CD4-positive, alpha-beta T cell treated with Interleukin-17A for 1 hour (primary cell): ENCODE measurements at regions not wholly inside any gene's neighbourhood (a gene's known extent, or its start where the extent isn't known, plus 50 kb on each side); places are given as distances from the start of the nearest gene placed in this dataset.
A peak's percentile ranks its signal among the peaks of the same experiment; 100 is the strongest.

Experiments used
- DNase-seq: peaks from one replicate; pipeline ENCODE4 v3.0.0-alpha.2; 2020

- DNase-seq: no peak
Observed at GRCh38 chr5:54765165-54766028, 220.0 kb downstream of the ESM1 start.

DNA sequence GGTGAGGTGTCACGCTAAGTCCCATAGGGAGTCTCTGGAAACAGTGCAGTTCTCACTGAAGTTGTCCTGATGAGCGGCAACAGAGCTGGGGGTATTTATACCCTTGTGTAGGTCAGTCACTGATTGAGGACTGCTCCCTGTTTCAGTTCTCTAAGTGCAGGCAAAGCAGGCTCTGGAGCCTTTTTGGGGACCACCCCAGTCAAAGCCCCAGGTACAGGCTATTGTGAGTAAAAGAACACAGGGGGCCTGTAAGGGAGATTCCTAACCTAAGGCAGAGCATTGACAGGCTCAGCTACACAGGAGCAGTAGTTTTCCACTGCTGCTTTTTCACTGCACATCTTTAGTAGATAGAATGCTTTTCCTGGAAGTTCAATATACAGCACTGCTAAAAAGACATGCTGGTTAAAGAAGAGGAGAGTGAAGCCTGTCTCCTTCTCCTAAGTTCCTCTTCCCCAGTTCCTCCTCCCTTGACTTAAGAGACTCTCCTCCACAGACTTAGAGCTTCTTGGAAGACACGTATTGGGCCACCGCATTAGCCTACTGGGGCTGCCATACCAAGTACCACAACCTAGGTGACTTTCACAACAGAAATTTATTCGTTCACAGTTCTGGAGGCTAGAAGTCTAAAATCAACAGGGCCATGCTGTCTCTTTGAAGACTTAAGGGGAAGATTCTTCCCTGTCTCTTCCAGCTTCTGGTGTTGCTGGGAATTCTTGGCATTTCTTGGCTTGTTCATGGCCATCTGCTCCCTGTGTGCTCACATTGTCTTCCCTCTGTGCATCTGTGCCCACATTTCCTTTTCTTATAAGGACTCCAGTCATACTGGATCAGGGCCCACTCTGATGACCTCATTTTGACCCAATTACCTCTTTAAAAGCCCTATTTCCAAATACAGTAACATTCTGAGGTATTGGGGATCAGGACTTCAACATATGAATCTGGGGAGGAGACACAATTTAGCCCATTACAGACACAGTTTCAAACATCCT lies 221.0 kb downstream of the ESM1 start:
- no peak for DNase-seq

GRCh38 chr5:54761213-54761701 lies 224.1 kb downstream of the ESM1 start:
- DNase-seq: no peak

DNA sequence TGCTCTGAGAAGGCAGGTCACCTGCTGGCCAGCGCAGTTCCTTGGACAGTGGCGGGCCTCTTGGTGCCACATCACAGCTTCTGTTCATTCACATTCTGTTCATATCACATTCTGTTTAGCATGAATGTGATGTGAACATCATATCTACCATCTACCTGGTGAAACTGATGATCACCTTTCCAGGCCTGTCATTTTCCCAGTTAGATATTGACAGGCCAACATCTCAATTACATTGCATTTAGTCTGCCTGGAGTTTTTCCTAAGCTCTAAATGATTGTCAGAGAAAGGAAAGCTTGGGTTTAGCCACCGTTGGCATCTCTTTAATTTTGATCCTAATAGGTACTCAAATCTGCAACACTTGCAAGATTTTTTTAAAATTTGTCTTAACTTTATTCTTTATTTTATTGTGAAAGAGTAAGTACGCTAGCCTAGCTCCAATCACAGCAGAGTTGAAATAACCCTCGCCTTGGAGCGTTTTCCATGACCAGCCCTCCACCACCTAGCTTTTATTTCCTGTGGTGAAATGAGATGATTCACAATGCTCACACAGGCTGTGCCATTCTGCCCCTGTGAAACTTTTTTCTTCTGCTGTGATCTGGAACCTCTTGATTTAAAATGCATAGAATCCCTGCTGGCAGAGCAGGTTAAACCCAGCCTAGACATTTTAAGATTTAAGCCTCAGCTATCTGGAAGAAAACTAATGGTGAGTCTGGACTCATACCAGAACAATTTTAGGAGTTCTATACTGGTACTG lies 225.0 kb downstream of the ESM1 start:
- DNase-seq: no peak

DNA sequence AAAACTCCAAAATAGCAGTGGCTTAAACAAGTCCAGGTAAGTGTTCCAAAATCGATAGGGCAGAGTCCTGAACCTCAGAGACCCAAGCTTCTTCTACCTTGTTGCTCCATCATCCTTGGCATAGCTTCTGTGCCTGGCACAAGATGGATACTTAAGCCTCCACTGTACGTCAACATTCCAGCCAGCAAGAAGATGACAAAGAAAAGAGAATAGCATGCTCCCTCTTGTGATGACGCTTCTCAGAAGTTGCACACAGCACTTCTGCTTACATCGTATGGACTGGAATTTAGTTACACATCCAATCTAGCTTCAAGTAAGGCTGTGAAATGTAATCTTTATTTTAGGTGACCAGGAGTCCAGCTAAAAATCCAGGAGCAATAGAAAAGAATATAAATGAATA lies 227.4 kb downstream of the ESM1 start:
- DNase-seq: no peak

GRCh38 chr5:54757541-54757940 lies 227.9 kb downstream of the ESM1 start:
- DNase-seq: no peak

DNA sequence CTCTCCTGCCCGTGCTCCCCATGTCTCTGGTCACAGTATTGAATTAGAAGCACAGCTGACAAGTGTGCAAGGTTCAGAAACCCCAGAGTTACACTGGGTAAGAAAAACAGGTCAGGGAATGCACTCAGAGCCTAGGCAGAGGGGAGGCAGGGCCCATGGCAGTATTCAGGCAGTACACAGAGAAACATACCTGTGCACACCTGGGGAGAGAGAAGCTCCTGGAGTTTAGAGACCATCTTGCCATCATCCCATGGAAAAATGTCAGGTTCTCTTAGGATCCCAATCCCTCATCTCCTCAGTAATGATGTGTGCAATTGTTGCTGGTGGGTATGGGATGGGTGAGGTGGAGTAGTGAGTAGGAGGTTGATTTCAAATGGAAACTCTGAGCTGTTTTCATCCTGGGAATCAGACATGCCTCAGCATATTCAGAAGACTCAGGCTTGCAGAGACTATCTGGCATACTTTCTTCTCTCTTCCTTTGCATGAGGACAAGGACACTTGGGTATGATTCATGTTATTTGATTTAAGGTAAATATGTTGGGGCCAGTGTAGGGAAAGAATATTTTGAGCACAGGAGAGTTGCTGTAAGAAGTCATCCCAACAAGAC lies 228.5 kb downstream of the ESM1 start:
- DNase-seq: no peak

DNA sequence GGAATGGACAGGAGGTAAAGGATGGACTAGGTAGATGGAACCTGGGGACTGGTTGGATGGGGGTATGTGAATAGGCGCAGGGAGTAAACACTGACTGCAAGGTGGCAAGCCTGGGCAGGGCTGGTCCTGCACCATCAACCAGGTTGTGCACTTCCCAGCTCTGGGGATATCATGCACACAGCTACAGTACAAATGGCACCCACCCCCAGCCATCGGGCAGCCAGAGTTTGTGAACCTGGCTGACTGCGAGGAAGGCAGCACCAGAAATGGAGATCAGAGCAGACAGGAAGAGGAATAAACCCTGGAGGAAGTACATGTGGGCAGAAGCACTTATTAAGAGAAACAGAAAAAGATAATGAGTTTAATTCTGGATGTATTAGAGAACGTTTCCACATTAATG lies 229.1 kb downstream of the ESM1 start:
- DNase-seq: peak; percentile 18

DNA sequence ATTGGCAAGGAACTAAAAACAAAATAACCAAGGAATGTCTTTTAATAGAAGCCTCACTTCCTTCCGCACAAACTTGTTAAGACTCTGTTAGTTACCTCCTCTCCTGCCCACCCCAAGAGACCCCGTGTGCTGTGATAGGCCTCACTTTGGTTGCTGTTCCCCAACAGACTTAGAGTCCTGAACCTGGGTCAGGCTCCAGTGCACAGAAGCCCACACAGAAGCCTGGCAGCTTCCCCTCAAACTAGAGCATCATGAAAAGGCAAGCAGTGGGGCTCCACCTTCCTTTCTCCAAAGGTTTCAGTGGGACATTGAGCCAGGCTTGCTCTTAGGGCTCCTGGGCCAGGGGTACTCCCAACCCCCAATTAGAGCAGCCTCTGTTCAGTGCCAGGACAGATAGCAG lies 230.5 kb downstream of the ESM1 start:
- no peak for DNase-seq

DNA sequence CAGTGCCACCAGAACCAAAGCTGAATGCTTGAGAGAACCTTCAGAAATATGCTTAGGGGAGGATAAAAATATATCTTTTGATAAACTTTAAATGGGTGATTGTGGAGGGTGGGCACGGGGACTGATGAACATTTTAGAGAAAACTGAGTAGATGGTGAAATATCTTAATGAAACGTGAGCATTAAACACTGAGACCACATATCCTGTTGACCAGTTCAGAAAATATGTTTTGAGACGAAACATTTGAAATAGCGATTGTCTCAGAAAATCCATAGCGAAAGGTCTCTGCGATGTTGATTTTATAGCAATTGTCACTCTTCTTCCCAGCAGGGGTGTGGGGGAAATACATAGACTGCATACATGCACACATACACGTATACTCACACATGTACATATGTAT lies 231.0 kb downstream of the ESM1 start:
- DNase-seq: no peak

GRCh38 chr5:54753753-54754152 lies 231.6 kb downstream of the ESM1 start:
- no peak for DNase-seq

DNA sequence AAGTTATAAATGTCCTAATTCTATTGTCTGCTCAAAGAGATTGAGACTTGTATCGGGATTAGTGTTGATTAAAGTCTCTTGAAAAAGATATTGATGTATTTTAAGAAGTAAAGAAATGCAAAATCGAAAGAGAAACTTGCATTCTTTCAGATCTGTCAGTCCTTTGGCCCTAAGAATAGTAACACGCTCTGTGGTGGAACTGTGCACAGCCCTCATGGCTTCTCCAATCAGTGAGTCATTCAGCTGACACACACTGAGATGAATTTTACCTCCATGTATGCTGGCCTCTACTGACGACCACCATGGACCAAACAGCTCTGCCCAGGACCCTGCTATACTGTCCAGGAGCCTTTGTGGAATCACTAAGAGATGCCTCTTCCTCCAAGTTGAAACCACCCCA lies 232.4 kb downstream of the ESM1 start:
- peak; percentile 50 for DNase-seq

DNA sequence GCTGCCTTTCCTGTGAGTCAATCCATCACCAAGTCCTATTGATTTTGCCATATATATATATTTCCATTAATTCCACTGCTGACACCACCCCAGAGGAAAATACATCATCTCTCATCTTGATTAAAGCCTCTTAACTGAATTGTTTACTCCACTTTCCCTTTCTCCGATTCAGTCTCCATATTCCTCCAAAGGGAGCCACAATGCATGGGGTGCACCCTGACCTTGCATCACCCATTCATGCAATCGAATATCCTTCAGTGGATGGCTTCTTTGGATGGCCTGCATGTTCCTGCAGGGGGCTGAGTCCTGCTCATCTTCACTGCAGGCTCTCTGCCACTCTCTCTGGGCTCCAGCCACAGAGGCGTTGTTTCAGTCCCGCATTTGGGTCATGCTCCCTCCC lies 231.0 kb downstream of the SNX18 start:
- DNase-seq: no peak

GRCh38 chr5:54746777-54747398 lies 229.3 kb downstream of the SNX18 start:
- no peak for DNase-seq

GRCh38 chr5:54746346-54746745 lies 228.8 kb downstream of the SNX18 start:
- no peak for DNase-seq

- DNase-seq: no peak
Observed at GRCh38 chr5:54745599-54745998, 228.0 kb downstream of the SNX18 start.

DNA sequence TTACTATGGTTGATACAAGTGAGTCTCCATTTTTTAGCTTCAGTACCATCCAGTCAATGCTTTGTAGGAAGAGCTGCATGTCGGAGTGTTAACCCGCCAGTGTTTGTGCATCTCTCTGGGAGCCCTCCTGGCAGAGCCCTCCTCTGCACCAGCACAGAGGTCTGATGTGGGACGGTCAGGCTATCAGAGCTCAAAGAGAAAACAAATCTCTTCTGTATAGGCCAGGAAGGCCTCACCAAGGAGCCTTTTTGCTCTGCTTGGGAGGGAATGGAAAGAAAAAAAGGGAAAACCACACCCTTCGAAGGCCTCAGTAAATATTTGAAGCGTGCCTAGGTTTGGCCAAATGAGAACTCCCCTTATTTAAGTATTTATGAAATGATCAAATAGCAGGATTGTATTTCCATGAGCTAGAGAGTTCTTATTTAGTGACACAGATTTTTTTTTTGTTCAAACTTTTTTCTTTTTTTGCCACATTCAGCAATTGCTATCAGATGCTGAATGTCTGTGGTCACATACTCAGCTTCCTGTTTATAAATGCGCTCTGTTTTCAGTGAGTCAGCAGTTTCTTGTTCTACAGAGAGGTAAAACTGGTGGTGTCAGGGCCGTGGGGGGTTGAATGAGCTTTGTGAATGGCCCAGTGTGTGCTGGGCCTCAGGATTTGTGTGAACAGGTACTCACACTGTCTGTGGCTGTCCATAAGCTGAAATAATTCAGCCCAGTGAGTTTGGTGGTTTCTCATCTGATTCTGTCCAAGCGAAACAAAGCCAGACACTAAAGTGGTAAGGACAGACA lies 226.6 kb downstream of the SNX18 start:
- DNase-seq: peak; percentile 78

- no peak for DNase-seq
Observed at GRCh38 chr5:54743581-54743980, 226.0 kb downstream of the SNX18 start.

- no peak for DNase-seq
Observed at GRCh38 chr5:54742417-54742891, 224.9 kb downstream of the SNX18 start.

GRCh38 chr5:54741711-54742110 lies 224.2 kb downstream of the SNX18 start:
- no peak for DNase-seq

DNA sequence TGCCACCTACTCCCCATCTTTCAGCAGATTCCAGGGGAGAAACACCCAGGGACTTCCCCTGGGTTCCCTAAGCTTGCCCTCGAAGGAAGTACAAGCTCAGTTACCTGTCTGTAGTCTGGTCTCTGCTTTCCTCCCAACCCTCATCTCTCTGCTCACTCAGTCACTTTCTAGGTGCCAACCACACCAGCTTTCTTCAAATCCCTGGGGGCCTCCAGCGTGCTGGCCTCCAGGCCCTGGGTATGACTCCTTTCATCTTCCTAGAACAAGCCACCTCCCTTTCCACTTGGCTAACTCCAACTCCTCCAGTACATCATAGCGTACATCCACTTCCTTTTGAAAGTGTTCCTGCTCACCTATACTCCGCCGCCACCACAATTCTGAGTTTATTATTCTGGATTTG lies 222.6 kb downstream of the SNX18 start:
- DNase-seq: no peak
